ENCODE measurements at regions not wholly inside any gene's neighbourhood (a gene's known extent, or its start where the extent isn't known, plus 50 kb on each side); places are given as distances from the start of the nearest gene placed in this dataset.
A peak's percentile ranks its signal among the peaks of the same experiment; 100 is the strongest.
"Not testable (repeated sequence)": the region's sequence is repeated elsewhere in the genome, so short reads cannot be mapped to it uniquely, and the experiment has no call there.

DNA sequence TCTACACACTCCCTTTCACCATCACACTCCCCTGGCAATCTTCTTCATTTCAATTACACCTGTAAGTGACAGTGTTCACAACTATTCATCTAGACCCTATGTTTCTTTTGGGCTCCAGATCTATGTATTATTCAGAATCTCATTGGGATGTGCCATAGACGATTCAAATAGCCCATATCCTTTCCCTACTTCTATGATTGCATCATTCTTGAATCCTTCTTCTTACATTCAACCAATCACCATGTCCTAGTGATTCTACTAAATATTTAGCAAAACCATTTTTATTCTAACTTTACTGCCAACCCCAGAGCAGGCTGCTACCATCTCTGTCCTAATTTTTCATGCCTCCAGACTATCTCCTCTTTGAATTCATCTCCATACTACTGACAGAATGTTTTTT, 106.4 kb downstream of the TDRD15 start:
- Histone ChIP-seq H3K4me1 (ENCODE audit: control insufficient read depth, insufficient read depth, low read length) (peaks cover 10% of the 10 kb centered on the region), H3K4me3 (ENCODE audit: low read length) (no peak overlapping the region), H3K36me3 (ENCODE audit: control insufficient read depth, insufficient read depth, low read length) (no peaks in the 10 kb centered on the region), H3K9me3 (ENCODE audit: control insufficient read depth, low read depth, low read length) (no peaks in the 10 kb centered on the region), H3K27me3 (ENCODE audit: control insufficient read depth, insufficient read depth, low read length) (no peaks in the 10 kb centered on the region), H3K27ac (ENCODE audit: low read length) (no peak overlapping the region)
- DNase-seq, result no peak
- 100% methylated on average over 1 of the region's 1 CpG for WGBS (ENCODE audit: insufficient coverage, low lambda C conversion rate)

DNA sequence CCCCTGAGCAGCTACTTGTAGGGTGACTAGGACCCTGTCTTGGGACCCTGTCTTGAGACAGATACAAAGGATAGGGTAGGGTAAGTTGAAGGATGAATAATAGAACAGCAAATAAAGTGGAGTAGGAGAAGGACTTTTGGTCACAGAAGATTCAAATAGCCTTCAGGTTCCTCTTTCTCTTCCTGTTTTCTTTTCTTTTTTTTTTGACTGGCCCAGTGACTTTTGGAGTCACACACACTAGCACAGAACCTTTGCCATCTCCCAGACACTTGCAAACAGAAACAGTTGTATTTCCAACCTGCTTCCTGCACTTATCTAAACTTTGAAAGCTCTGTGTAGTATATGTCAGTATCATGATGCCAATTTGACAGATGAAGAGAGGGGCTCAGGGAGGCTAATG, 108.2 kb downstream of the TDRD15 start:
- no peak overlapping the region for H3K27ac ChIP-seq (ENCODE audit: low read length)
- no peak overlapping the region for H3K4me3 ChIP-seq (ENCODE audit: low read length)
- DNase-seq, result no peak
- peaks cover 10% of the 10 kb centered on the region for H3K4me1 ChIP-seq (ENCODE audit: control insufficient read depth, insufficient read depth, low read length)
- no peaks in the 10 kb centered on the region for H3K9me3 ChIP-seq (ENCODE audit: control insufficient read depth, low read depth, low read length)
- H3K27me3 ChIP-seq (ENCODE audit: control insufficient read depth, insufficient read depth, low read length), result no peaks in the 10 kb centered on the region
- H3K36me3 ChIP-seq (ENCODE audit: control insufficient read depth, insufficient read depth, low read length), result no peaks in the 10 kb centered on the region

DNA sequence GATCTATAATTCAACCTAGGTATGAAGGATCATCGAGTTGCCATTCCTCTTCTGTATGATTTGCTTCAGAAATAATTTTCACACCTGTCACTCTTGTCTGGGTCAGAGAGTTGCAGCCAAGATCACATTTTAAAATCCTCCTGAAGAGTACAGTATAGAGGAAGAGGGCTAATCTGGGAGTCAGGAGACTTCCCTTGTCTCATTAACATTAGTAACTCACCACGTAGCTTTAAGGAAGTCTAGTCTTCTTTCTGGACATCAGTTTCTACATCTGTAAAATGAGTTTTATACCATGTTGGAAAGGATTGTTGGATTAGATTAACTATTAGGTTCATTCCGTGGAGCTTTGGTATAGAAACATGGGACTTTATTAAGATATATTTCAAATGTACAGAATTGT, 109.4 kb downstream of the TDRD15 start:
- Histone ChIP-seq H3K4me1 (ENCODE audit: control insufficient read depth, insufficient read depth, low read length) (peaks cover 7% of the 10 kb centered on the region), H3K27me3 (ENCODE audit: control insufficient read depth, insufficient read depth, low read length) (no peaks in the 10 kb centered on the region), H3K4me3 (ENCODE audit: low read length) (no peak overlapping the region), H3K9me3 (ENCODE audit: control insufficient read depth, low read depth, low read length) (no peaks in the 10 kb centered on the region), H3K27ac (ENCODE audit: low read length) (no peak overlapping the region), H3K36me3 (ENCODE audit: control insufficient read depth, insufficient read depth, low read length) (no peaks in the 10 kb centered on the region)
- DNase-seq, result no peak
- 100% methylated on average over 1 of the region's 3 CpGs for WGBS (ENCODE audit: insufficient coverage, low lambda C conversion rate)

DNA sequence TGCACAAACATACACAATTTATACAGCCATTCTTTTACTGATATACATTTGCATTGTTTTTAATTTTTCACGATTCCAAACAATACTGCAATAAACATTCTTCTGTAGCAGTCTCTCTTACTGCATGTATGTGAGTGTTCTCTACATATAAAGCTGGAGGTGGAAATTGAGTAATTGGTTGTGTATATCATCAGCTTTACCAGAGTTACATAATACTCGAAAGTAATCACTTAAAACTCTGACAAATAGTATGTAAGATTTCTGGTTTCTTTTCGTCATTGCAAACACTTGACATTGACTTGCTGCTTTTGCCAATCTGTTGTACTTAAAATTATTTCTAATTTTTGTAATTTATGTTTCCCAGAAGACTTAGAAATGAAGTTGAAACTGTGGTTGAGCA, 110.2 kb downstream of the TDRD15 start:
- H3K36me3 ChIP-seq (ENCODE audit: control insufficient read depth, insufficient read depth, low read length), result no peaks in the 10 kb centered on the region
- WGBS (ENCODE audit: insufficient coverage, low lambda C conversion rate), result 93% methylated on average over 2 of the region's 3 CpGs
- no peak overlapping the region for H3K4me3 ChIP-seq (ENCODE audit: low read length)
- H3K27me3 ChIP-seq (ENCODE audit: control insufficient read depth, insufficient read depth, low read length), result no peaks in the 10 kb centered on the region
- H3K4me1 ChIP-seq (ENCODE audit: control insufficient read depth, insufficient read depth, low read length), result no peaks in the 10 kb centered on the region
- no peak overlapping the region for H3K27ac ChIP-seq (ENCODE audit: low read length)
- no peak for DNase-seq
- H3K9me3 ChIP-seq (ENCODE audit: control insufficient read depth, low read depth, low read length), result no peaks in the 10 kb centered on the region

DNA sequence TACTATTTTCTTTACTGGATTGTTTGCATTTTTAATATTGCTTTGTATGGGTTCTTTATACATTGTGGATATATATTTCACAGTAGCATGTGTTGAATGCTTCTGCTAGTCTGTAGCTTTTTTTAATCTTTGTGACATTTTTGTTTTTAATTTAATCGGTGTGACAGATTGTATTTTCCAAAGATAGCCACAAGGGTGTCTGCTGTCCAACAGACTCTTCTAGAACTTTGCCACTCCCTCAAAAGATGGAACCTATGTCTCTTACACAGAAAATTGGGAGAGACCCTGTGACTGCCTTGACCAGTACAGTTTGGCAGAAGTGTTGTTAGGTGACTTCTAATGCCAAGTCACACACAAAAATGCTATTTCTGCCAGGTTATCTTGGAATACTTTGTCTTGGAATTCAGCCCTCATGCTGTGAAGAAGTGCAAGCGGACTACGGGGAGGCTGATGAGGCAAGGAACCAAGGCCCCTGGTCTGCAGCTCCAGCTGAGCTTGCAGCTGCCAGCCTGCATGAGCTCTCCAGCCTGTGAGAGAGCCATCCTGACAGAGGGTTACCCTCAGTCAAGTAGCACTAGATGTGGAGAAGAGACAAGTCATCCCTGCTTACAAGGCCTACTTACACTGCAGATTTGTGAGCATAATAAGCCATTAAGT, 110.8 kb downstream of the TDRD15 start:
- WGBS (ENCODE audit: insufficient coverage, low lambda C conversion rate), result no CpG with 5 or more reads among the region's 3 CpGs
- no peaks in the 10 kb centered on the region for H3K4me1 ChIP-seq (ENCODE audit: control insufficient read depth, insufficient read depth, low read length)
- no peak overlapping the region for H3K4me3 ChIP-seq (ENCODE audit: low read length)

DNA sequence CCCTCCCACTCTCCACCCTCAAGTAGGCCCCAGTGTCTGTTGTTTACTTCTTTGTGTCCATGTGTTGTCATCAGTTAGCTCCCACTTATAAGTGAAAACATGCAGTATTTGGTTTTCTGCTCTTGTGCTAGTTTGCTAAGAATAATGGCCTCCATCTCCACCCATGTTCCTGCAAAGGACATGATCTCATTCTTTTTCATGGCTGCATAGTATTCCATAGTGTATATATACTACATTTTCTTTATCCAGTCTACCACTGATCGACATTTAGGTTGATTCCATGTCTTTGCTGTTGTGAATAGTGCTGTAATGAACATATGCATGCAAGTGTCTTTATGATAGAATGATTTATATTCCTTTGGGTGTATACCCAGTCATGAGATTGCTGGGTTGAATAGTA, 116.0 kb downstream of the TDRD15 start:
- not testable (repeated sequence) for H3K4me3 ChIP-seq (ENCODE audit: low read length); H3K4me1 ChIP-seq (ENCODE audit: control insufficient read depth, insufficient read depth, low read length); H3K27me3 ChIP-seq (ENCODE audit: control insufficient read depth, insufficient read depth, low read length); H3K9me3 ChIP-seq (ENCODE audit: control insufficient read depth, low read depth, low read length); DNase-seq; H3K27ac ChIP-seq (ENCODE audit: low read length); H3K36me3 ChIP-seq (ENCODE audit: control insufficient read depth, insufficient read depth, low read length)
- WGBS (ENCODE audit: insufficient coverage, low lambda C conversion rate), result no CpG with 5 or more reads among the region's 1 CpG

More for the DNA sequence above, 110.8 kb downstream of the TDRD15 start:
- no peaks in the 10 kb centered on the region for H3K27me3 ChIP-seq (ENCODE audit: control insufficient read depth, insufficient read depth, low read length)
- H3K36me3 ChIP-seq (ENCODE audit: control insufficient read depth, insufficient read depth, low read length), result no peaks in the 10 kb centered on the region
- no peak for DNase-seq
- H3K27ac ChIP-seq (ENCODE audit: low read length), result no peak overlapping the region
- H3K9me3 ChIP-seq (ENCODE audit: control insufficient read depth, low read depth, low read length), result no peaks in the 10 kb centered on the region

DNA sequence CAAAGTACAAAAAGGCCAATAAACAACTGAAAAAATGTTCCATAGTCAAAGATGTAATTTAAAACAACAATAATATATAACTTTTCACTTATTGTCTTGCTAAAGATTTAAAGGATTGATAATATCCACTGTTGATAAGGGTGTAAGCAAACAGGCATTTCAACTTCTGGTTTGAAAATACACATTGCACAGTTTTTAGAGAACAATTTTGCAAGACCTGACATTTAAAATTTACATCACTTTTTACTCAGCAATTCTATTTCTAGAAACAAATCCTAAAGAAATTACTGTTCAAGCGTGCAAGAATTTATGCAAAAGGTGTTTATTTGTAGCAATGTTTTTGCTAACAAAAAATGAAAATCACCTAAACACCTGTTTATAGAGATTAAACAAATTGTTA, 120.4 kb downstream of the TDRD15 start:
- H3K9me3 ChIP-seq (ENCODE audit: control insufficient read depth, low read depth, low read length), result no peaks in the 10 kb centered on the region
- no peaks in the 10 kb centered on the region for H3K36me3 ChIP-seq (ENCODE audit: control insufficient read depth, insufficient read depth, low read length)
- DNase-seq, result no peak
- no peaks in the 10 kb centered on the region for H3K27me3 ChIP-seq (ENCODE audit: control insufficient read depth, insufficient read depth, low read length)
- no peak overlapping the region for H3K27ac ChIP-seq (ENCODE audit: low read length)
- H3K4me3 ChIP-seq (ENCODE audit: low read length), result no peak overlapping the region
- H3K4me1 ChIP-seq (ENCODE audit: control insufficient read depth, insufficient read depth, low read length), result no peaks in the 10 kb centered on the region
- 100% methylated on average over 1 of the region's 1 CpG for WGBS (ENCODE audit: insufficient coverage, low lambda C conversion rate)

DNA sequence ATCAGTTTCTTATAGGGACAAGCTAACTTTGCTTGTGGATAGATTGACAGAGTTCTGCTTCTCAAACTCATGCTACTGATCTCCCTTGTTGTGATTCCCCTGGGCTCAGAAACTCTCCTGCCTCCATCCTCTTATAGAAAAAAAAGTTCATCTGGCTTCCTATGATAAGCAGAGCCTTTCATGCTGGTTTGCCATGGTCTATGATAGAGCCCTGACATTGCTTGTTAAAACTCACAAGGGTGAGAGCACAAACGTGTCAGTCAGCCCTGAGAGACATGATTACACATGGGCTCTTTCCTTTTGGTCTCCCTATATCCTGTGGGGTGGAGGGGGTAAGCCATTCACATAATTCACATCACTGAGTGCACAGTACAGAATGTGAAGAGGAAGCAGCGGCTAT, 121.8 kb downstream of the TDRD15 start:
- Histone ChIP-seq H3K4me3 (ENCODE audit: low read length) (no peak overlapping the region), H3K27me3 (ENCODE audit: control insufficient read depth, insufficient read depth, low read length) (no peaks in the 10 kb centered on the region), H3K4me1 (ENCODE audit: control insufficient read depth, insufficient read depth, low read length) (no peaks in the 10 kb centered on the region), H3K27ac (ENCODE audit: low read length) (no peak overlapping the region), H3K9me3 (ENCODE audit: control insufficient read depth, low read depth, low read length) (no peaks in the 10 kb centered on the region), H3K36me3 (ENCODE audit: control insufficient read depth, insufficient read depth, low read length) (no peaks in the 10 kb centered on the region)
- WGBS (ENCODE audit: insufficient coverage, low lambda C conversion rate), result no CpG with 5 or more reads among the region's 2 CpGs
- DNase-seq, result no peak

DNA sequence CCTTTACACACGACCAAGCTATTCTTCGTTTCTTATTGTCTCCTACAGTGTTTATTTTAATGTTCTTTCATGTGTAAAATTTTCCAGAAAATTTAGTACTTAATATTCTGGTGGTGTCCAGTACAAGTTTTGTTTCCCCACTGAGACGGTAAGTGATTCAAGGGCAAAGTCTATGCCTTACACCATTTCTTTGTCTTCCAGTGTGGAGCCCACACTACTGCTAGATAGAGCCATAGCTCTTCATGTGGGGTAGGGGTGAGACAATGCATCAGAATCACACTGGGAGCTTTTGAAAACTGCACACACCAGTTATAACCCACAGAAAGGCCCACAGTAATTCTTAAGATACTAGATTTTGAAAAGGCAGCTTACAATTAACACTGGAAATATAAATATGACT, 125.6 kb downstream of the TDRD15 start:
- H3K9me3 ChIP-seq (ENCODE audit: control insufficient read depth, low read depth, low read length), result no peaks in the 10 kb centered on the region
- H3K27me3 ChIP-seq (ENCODE audit: control insufficient read depth, insufficient read depth, low read length), result no peaks in the 10 kb centered on the region
- H3K36me3 ChIP-seq (ENCODE audit: control insufficient read depth, insufficient read depth, low read length), result no peaks in the 10 kb centered on the region
- no peak for DNase-seq
- H3K4me1 ChIP-seq (ENCODE audit: control insufficient read depth, insufficient read depth, low read length), result no peaks in the 10 kb centered on the region
- H3K4me3 ChIP-seq (ENCODE audit: low read length), result no peak overlapping the region
- WGBS (ENCODE audit: insufficient coverage, low lambda C conversion rate), result 94% methylated on average over 2 of the region's 3 CpGs
- no peak overlapping the region for H3K27ac ChIP-seq (ENCODE audit: low read length)

DNA sequence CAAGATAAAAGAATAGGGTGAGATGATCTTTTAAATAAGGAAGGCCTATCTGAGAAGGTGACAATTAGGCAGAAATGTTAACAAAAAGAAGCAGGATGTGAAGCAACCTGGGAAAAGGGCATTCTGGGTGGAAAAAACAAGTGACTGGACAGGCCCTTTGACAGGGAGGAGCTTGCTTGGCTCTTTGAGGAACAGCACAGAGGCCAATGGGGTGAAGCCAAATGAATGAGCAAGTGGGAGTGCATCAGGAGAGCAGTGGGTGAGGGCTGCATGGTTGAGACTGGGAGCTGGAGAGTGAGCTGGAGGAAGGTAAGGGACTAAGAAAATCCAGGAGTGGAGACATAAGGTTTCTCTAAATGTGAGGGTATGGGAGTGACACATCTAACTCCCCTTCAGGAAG, 126.9 kb downstream of the TDRD15 start:
- Histone ChIP-seq H3K27me3 (ENCODE audit: control insufficient read depth, insufficient read depth, low read length) (no peaks in the 10 kb centered on the region), H3K27ac (ENCODE audit: low read length) (no peak overlapping the region), H3K36me3 (ENCODE audit: control insufficient read depth, insufficient read depth, low read length) (no peaks in the 10 kb centered on the region), H3K4me3 (ENCODE audit: low read length) (no peak overlapping the region), H3K4me1 (ENCODE audit: control insufficient read depth, insufficient read depth, low read length) (no peaks in the 10 kb centered on the region), H3K9me3 (ENCODE audit: control insufficient read depth, low read depth, low read length) (no peaks in the 10 kb centered on the region)
- no peak for DNase-seq

DNA sequence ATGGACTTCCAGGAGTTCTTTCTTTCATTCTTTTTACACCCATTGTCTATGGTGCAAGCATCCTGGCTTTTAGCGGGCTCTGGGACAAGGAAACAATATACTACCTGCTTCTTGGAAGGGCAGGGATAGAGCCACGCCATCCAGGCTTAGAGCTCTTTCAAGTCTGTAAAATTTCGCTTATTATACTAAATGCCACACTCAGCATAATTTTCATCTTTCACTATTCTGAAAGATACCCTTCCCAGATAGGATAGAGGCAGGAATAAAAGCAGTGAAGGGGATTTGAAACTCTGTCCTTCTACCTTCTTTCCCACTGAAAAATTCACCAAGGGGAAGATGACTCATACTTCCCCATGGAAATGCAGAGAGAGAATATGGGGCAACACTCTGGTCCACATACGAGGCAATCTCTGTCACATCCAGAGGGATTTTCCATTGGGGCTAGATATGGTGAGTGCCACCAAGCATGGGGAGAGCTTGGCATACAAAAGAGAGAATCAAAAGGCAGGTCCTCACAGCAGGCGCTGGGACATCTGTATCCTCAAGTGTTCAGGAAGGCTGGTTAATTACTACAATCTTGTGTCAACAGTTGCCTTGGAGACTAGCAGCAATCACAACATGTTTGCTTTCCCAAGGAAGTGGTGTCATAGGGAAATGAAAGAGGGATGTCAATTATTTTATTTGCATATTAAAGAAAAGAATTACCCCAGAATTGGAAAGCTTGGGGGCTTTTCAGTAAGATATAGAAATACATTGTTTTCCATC, 127.6 kb downstream of the TDRD15 start:
- no peaks in the 10 kb centered on the region for H3K9me3 ChIP-seq (ENCODE audit: control insufficient read depth, low read depth, low read length)
- no CpG with 5 or more reads among the region's 5 CpGs for WGBS (ENCODE audit: insufficient coverage, low lambda C conversion rate)
- H3K4me3 ChIP-seq (ENCODE audit: low read length), result no peak overlapping the region
- H3K4me1 ChIP-seq (ENCODE audit: control insufficient read depth, insufficient read depth, low read length), result no peaks in the 10 kb centered on the region
- no peaks in the 10 kb centered on the region for H3K27me3 ChIP-seq (ENCODE audit: control insufficient read depth, insufficient read depth, low read length)
- H3K27ac ChIP-seq (ENCODE audit: low read length), result no peak overlapping the region
- DNase-seq, result peak; percentile 16 to 71
- H3K36me3 ChIP-seq (ENCODE audit: control insufficient read depth, insufficient read depth, low read length), result no peaks in the 10 kb centered on the region
